Endothelial cell (in vitro differentiated cells): ENCODE measurements at regions not wholly inside any gene's neighbourhood (a gene's known extent, or its start where the extent isn't known, plus 50 kb on each side); places are given as distances from the start of the nearest gene placed in this dataset.

Experiments
- DNase-seq: peaks from one replicate; pipeline ENCODE4 v3.0.0; 2021; ENCODE audit warnings: low spot score
- H3K27ac Mint-ChIP-seq: one replicate; pipeline ENCODE4 v1.8.0; 2021; ENCODE audit warnings: mixed read lengths, inconsistent platforms; ENCODE audit not compliant: unreplicated experiment
- H3K27me3 Mint-ChIP-seq: one replicate; pipeline ENCODE4 v1.8.0; 2021; ENCODE audit warnings: mild to moderate bottlenecking, moderate library complexity, mixed read lengths, inconsistent platforms; ENCODE audit not compliant: unreplicated experiment
- H3K36me3 Mint-ChIP-seq: one replicate; pipeline ENCODE4 v1.8.0; 2021; ENCODE audit warnings: mild to moderate bottlenecking, low read depth, mixed read lengths, inconsistent platforms; ENCODE audit not compliant: unreplicated experiment
- H3K4me1 Mint-ChIP-seq: one replicate; pipeline ENCODE4 v1.8.0; 2021; ENCODE audit warnings: mild to moderate bottlenecking, mixed read lengths, inconsistent platforms; ENCODE audit not compliant: unreplicated experiment
- H3K4me3 Mint-ChIP-seq: one replicate; pipeline ENCODE4 v1.8.0; 2021; ENCODE audit warnings: mild to moderate bottlenecking, mixed read lengths, inconsistent platforms; ENCODE audit not compliant: unreplicated experiment
- H3K9me3 Mint-ChIP-seq: one replicate; pipeline ENCODE4 v1.8.0; 2021; ENCODE audit warnings: mixed read lengths, inconsistent platforms; ENCODE audit not compliant: unreplicated experiment
- TF ChIP-seq, protein P1 (sequence below): fragments of 200-600 bp; sonication (generic); IDR thresholded peaks from one replicate; pipeline ENCODE4 v1.5.0; 2021; ENCODE audit warnings: antibody characterized with exemption; ENCODE audit not compliant: unreplicated experiment

GRCh38 chr11:134502153-134502550 lies 90.1 kb upstream of the B3GAT1 start:
- TF ChIP-seq, protein P1, sequence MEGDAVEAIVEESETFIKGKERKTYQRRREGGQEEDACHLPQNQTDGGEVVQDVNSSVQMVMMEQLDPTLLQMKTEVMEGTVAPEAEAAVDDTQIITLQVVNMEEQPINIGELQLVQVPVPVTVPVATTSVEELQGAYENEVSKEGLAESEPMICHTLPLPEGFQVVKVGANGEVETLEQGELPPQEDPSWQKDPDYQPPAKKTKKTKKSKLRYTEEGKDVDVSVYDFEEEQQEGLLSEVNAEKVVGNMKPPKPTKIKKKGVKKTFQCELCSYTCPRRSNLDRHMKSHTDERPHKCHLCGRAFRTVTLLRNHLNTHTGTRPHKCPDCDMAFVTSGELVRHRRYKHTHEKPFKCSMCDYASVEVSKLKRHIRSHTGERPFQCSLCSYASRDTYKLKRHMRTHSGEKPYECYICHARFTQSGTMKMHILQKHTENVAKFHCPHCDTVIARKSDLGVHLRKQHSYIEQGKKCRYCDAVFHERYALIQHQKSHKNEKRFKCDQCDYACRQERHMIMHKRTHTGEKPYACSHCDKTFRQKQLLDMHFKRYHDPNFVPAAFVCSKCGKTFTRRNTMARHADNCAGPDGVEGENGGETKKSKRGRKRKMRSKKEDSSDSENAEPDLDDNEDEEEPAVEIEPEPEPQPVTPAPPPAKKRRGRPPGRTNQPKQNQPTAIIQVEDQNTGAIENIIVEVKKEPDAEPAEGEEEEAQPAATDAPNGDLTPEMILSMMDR = no peak
- Mint-ChIP-seq H3K9me3 (no peaks in the 10 kb centered on the region), H3K36me3 (no peaks in the 10 kb centered on the region), H3K27me3 (peaks cover 3% of the 10 kb centered on the region), H3K4me3 (no peak overlapping the region), H3K27ac (no peak overlapping the region), H3K4me1 (peaks cover 25% of the 10 kb centered on the region)
- DNase-seq = no peak

DNA sequence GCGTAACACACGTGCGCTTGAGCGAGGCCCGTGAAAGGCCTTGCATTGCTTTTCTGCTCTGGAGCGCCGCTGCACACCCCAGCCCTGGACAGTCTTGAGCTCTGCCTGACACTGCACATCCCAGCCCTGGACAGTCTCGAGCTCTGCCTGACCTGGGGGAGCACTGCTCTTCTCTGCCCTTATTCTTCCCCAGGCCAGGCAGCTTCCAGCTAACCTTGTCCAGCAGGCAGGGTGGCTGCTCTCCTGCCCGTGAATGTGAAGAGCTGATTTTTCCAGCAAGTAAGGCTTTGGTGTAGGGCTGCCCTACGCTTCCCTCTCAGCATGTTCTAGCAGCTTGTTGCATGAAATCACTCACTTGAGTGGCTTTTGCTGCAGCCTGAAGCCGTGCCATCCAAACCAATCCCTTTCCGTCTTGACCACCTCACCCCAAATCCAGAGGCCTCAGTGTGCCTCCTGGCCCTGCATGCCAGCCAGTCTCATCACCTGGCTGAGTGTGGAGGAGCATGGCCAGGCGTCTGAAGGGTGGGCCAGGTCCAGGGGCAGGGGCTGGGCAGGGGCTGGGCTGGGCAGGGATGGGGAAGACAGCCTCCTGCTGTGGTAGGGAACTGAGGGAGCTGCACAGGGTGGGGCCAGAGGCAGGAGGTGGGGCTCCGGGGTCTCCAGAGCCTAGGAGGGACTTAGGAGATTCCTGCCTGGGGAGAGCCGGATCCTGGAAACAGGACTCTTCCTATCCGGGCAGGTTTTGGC lies 89.5 kb upstream of the B3GAT1 start:
- Mint-ChIP-seq H3K9me3 (no peaks in the 10 kb centered on the region), H3K27ac (no peak overlapping the region), H3K4me3 (no peak overlapping the region), H3K4me1 (peaks cover 25% of the 10 kb centered on the region), H3K27me3 (peaks cover 3% of the 10 kb centered on the region), H3K36me3 (no peaks in the 10 kb centered on the region)
- no peak for DNase-seq
- TF ChIP-seq, protein P1 = no peak

DNA sequence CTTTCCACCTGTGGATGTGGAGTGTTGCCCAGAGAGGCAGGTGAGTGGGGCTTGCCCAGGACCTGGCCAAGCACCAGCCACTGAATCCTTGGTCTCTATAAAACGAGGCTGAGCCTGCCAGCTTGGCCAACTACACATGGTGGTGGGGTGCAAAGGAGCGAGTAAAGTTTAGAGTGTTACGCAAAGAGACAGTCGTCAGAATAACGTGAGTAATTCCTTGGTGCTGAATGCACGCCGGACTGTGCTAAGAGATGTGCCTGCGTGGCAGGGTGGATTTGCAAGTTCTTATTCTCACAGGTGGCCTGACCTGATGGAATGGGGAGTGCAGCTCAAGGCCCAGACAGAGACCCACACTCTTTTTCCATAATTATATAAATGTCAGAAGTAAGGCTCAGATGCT lies 88.6 kb upstream of the B3GAT1 start:
- Mint-ChIP-seq H3K27ac (no peak overlapping the region), H3K9me3 (no peaks in the 10 kb centered on the region), H3K4me1 (peaks cover 25% of the 10 kb centered on the region), H3K36me3 (no peaks in the 10 kb centered on the region), H3K27me3 (peaks cover 5% of the 10 kb centered on the region), H3K4me3 (no peak overlapping the region)
- DNase-seq = no peak
- TF ChIP-seq, protein P1 = no peak

DNA sequence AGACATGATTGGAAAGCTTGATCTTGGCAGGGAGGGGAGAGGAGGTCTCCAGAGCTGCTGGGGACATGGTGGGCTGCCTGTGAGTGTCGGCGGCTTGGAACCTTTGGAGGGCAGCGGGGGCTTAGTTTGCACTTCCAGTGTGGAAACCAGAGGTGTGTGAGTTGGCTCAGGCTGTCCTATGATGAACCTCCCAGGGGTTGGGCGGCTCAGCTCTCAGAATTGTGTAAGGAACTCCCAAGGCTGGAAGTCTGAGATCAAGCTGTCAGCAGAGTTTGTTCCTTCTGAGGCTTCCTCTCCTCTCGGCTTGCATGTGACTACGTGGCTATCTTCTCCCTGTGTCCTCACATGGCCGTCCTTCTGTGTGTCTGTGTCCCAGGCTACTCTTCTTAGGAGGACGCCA lies 87.9 kb upstream of the B3GAT1 start:
- Mint-ChIP-seq H3K4me3 (no peak overlapping the region), H3K9me3 (no peaks in the 10 kb centered on the region), H3K4me1 (peaks cover 25% of the 10 kb centered on the region), H3K27me3 (peaks cover 5% of the 10 kb centered on the region), H3K27ac (no peak overlapping the region), H3K36me3 (no peaks in the 10 kb centered on the region)
- TF ChIP-seq, protein P1 = no peak
- no peak for DNase-seq

DNA sequence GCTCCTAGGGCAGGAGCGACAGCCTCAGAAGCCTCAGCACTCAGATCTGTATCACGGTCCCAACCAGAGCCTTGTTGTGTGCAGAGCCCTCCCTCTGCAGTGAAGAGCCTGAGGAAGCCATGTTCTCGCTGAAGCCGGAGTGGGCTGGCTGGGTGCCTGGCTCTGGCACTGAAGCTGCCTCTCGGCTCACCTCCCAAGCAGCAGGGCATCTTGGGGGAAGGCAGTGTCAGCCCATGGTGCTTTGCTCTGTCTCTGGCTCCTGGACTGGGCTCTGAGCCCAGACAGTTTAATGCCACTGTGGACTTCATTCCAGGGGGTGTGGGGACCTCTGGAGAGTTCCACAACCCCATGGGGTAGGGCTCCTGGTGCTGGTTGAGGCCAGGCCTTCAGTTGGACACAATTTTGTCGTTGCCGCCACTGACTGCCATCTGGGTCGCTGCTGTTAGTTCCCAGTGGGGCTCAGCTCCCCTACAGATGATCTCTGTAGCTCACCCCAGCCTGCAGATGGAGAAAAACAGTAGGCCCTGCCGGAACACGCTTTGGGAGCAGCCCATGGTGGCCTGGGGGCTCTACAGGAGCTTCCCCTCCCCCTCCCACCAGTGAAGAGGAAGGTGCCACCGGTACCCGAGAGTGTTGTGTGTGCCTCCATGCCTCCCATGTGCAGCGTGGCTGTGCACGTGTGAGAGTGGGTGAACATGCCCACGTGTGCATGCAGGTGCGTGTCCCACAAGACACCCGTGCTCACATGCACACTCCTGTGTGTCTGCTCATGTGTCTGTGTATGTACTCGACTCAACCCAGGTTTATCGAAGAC lies 86.5 kb upstream of the B3GAT1 start:
- no peaks in the 10 kb centered on the region for H3K36me3 Mint-ChIP-seq
- H3K27me3 Mint-ChIP-seq = peaks cover 5% of the 10 kb centered on the region
- H3K4me3 Mint-ChIP-seq = no peak overlapping the region
- DNase-seq = no peak
- H3K27ac Mint-ChIP-seq = no peak overlapping the region
- H3K4me1 Mint-ChIP-seq = peaks cover 12% of the 10 kb centered on the region
- no peaks in the 10 kb centered on the region for H3K9me3 Mint-ChIP-seq
- TF ChIP-seq, protein P1 = no peak
